Liver (tissue), 8 donors: ENCODE measurements at regions not wholly inside any gene's neighbourhood (a gene's known extent, or its start where the extent isn't known, plus 50 kb on each side); places are given as distances from the start of the nearest gene placed in this dataset.

Experiments used
- DNase-seq: peaks from one replicate; pipeline ENCODE4 v3.0.0-alpha.2; 2017; ENCODE audit warnings: low spot score
- H3K27ac ChIP-seq, 2 donors: one replicate each; pipeline ENCODE4 v1.7.0; 2013; ENCODE audit warnings: inconsistent platforms in 2 of 2, low read length in 2 of 2, control low read depth in 1 of 2, low read depth in 1 of 2, mild to moderate bottlenecking in 1 of 2
- H3K27me3 ChIP-seq, 4 donors: one replicate each; pipeline versions ENCODE4 v1.6.1 to v1.7.0; 2013; ENCODE audit warnings: low read length in 3 of 4, inconsistent platforms in 1 of 4, mild to moderate bottlenecking in 1 of 4, moderate library complexity in 1 of 4; ENCODE audit not compliant: control insufficient read depth in 4 of 4, insufficient read depth in 4 of 4
- H3K36me3 ChIP-seq, 4 donors: one replicate each; pipeline versions ENCODE4 v1.6.1 to v1.7.0; 2013; ENCODE audit warnings: low read length in 3 of 4, mild to moderate bottlenecking in 3 of 4, low read depth in 1 of 4, moderate library complexity in 1 of 4; ENCODE audit not compliant: control insufficient read depth in 4 of 4, insufficient read depth in 3 of 4
- H3K4me1 ChIP-seq, 4 donors: one replicate each; pipeline versions ENCODE4 v1.6.1 to v1.7.0; 2013; ENCODE audit warnings: low read length in 3 of 4, mild to moderate bottlenecking in 3 of 4, moderate library complexity in 1 of 4; ENCODE audit not compliant: control insufficient read depth in 4 of 4, insufficient read depth in 4 of 4
- H3K4me3 ChIP-seq, 3 donors: one replicate each; pipeline versions ENCODE4 v1.6.1 to v1.7.0; 2013; ENCODE audit warnings: low read length in 3 of 3, control low read depth in 1 of 3, low read depth in 1 of 3, mild to moderate bottlenecking in 1 of 3
- H3K9ac ChIP-seq, 2 donors: one replicate each; pipeline ENCODE4 v1.7.0; 2013; ENCODE audit warnings: low read length in 2 of 2, mild to moderate bottlenecking in 2 of 2, moderate library complexity in 2 of 2, control low read depth in 1 of 2, low read depth in 1 of 2
- H3K9me3 ChIP-seq, 4 donors: one replicate each; pipeline versions ENCODE4 v1.6.1 to v1.7.0; 2013; ENCODE audit warnings: low read length in 3 of 4; ENCODE audit not compliant: control insufficient read depth in 4 of 4
- EGR1 ChIP-seq, 2 donors: IDR thresholded peaks; 2 replicates each; pipeline ENCODE4 v1.6.1; 2016 to 2018; ENCODE audit warnings: antibody characterized with exemption in 2 of 2, low read depth in 2 of 2
- FOXA1 ChIP-seq: IDR thresholded peaks from 2 replicates; pipeline ENCODE4 v1.6.1; 2016; ENCODE audit warnings: antibody characterized with exemption
- FOXA2 ChIP-seq: IDR thresholded peaks from 2 replicates; pipeline ENCODE4 v1.6.1; 2016; ENCODE audit warnings: antibody characterized with exemption
- GABPA ChIP-seq, 2 donors: IDR thresholded peaks in 1 of 2; conservative IDR thresholded peaks in 1 of 2; 2 replicates each; pipeline ENCODE4 v1.6.1; 2016; ENCODE audit warnings: antibody characterized with exemption in 2 of 2, mild to moderate bottlenecking in 1 of 2, moderate library complexity in 1 of 2
- HNF4G ChIP-seq: IDR thresholded peaks from 2 replicates; pipeline ENCODE4 v1.6.1; 2016; ENCODE audit warnings: antibody characterized with exemption
- JUND ChIP-seq, 2 donors: IDR thresholded peaks; 2 replicates each; pipeline ENCODE4 v1.6.1; 2016; ENCODE audit warnings: antibody characterized with exemption in 2 of 2
- NR2F2 ChIP-seq: IDR thresholded peaks from 2 replicates; pipeline ENCODE4 v1.6.1; 2016; ENCODE audit warnings: antibody characterized with exemption
- RAD21 ChIP-seq, 2 donors: IDR thresholded peaks; 2 replicates each; pipeline ENCODE4 v1.6.1; 2016; ENCODE audit warnings: antibody characterized with exemption in 2 of 2, mild to moderate bottlenecking in 2 of 2
- REST ChIP-seq: IDR thresholded peaks from 2 replicates; pipeline ENCODE4 v1.6.1; 2016; ENCODE audit warnings: antibody characterized with exemption, mild to moderate bottlenecking
- SP1 ChIP-seq: IDR thresholded peaks from 2 replicates; pipeline ENCODE4 v1.6.1; 2018; ENCODE audit warnings: antibody characterized with exemption, mild to moderate bottlenecking
- TAF1 ChIP-seq: conservative IDR thresholded peaks from 2 replicates; pipeline ENCODE4 v1.6.1; 2016; ENCODE audit warnings: antibody characterized with exemption, mild to moderate bottlenecking
- YY1 ChIP-seq: IDR thresholded peaks from 2 replicates; pipeline ENCODE4 v1.6.1; 2016; ENCODE audit warnings: antibody characterized with exemption, mild to moderate bottlenecking
- ZBTB33 ChIP-seq: IDR thresholded peaks from 2 replicates; pipeline ENCODE4 v1.6.1; 2016; ENCODE audit warnings: antibody characterized with exemption
- WGBS: extraction: QIAGEN DNeasy Blood & Tissue Kit; methylation state at CpG from one replicate; pipeline ENCODE4 v1.1.7; 2013; 5-methylcytosine and 5-hydroxymethylcytosine counted together
- TF ChIP-seq, protein P1 (sequence below): fragments of 150-350 bp; IDR thresholded peaks from 2 replicates; pipeline ENCODE4 v1.5.1; 2017; ENCODE audit warnings: improper control_type of control experiment, low read depth, low read length; ENCODE audit not compliant: missing input control
- TF ChIP-seq, protein P2 (sequence below): IDR thresholded peaks from 2 replicates; pipeline ENCODE4 v1.6.1; 2016; ENCODE audit warnings: antibody characterized with exemption
- TF ChIP-seq, protein P3 (sequence below): IDR thresholded peaks from 2 replicates; pipeline ENCODE4 v1.6.1; 2016; ENCODE audit warnings: antibody characterized with exemption
- donor health status: healthy.
- donor health status: healthy.
- donor health status: healthy.
- donor health status: healthy.
- donor health status: healthy.

- TF ChIP-seq, protein P1, sequence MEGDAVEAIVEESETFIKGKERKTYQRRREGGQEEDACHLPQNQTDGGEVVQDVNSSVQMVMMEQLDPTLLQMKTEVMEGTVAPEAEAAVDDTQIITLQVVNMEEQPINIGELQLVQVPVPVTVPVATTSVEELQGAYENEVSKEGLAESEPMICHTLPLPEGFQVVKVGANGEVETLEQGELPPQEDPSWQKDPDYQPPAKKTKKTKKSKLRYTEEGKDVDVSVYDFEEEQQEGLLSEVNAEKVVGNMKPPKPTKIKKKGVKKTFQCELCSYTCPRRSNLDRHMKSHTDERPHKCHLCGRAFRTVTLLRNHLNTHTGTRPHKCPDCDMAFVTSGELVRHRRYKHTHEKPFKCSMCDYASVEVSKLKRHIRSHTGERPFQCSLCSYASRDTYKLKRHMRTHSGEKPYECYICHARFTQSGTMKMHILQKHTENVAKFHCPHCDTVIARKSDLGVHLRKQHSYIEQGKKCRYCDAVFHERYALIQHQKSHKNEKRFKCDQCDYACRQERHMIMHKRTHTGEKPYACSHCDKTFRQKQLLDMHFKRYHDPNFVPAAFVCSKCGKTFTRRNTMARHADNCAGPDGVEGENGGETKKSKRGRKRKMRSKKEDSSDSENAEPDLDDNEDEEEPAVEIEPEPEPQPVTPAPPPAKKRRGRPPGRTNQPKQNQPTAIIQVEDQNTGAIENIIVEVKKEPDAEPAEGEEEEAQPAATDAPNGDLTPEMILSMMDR = no peak
- TF ChIP-seq, protein P2, sequence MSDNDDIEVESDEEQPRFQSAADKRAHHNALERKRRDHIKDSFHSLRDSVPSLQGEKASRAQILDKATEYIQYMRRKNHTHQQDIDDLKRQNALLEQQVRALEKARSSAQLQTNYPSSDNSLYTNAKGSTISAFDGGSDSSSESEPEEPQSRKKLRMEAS = no peak
- TF ChIP-seq RAD21 (IDR thresholded peaks at IDR 0.05) = no peak
- TF ChIP-seq GABPA (IDR thresholded peaks at IDR 0.05 in 1 of 2, conservative IDR thresholded peaks at IDR 0.05 in 1 of 2) = no peak
- TF ChIP-seq SP1 = no peak
- no peak for TF ChIP-seq FOXA2
- no peak for TF ChIP-seq EGR1 (IDR thresholded peaks at IDR 0.05; ENCODE audit: low read depth in 2 of 2)
- TF ChIP-seq NR2F2 = no peak
- TF ChIP-seq TAF1 = no peak
Observed at GRCh38 chr6:56327946-56328727, 80.8 kb upstream of the COL21A1 start (continued).

GRCh38 chr6:56324396-56324795 is 77.0 kb upstream of the COL21A1 start:
- Histone ChIP-seq H3K4me3 (no peak overlapping the region), H3K27me3 (no peaks in the 10 kb centered on the region), H3K9me3 (no peaks in the 10 kb centered on the region), H3K27ac (no peak overlapping the region), H3K36me3 (no peaks in the 10 kb centered on the region), H3K9ac (no peak overlapping the region), H3K4me1 (no peaks in the 10 kb centered on the region)
- DNase-seq = no peak
- no peak for TF ChIP-seq REST
- no peak for TF ChIP-seq FOXA2
- TF ChIP-seq ZBTB33 = no peak
- no peak for TF ChIP-seq EGR1 (IDR thresholded peaks at IDR 0.05; ENCODE audit: low read depth in 2 of 2)
- TF ChIP-seq, protein P2 = no peak
- TF ChIP-seq HNF4G = no peak
- TF ChIP-seq NR2F2 = no peak
- no peak for TF ChIP-seq YY1
- no peak for TF ChIP-seq JUND (IDR thresholded peaks at IDR 0.05)
- TF ChIP-seq, protein P3, sequence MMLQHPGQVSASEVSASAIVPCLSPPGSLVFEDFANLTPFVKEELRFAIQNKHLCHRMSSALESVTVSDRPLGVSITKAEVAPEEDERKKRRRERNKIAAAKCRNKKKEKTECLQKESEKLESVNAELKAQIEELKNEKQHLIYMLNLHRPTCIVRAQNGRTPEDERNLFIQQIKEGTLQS = no peak
- no peak for TF ChIP-seq FOXA1
- TF ChIP-seq, protein P1 = no peak
- TF ChIP-seq GABPA (IDR thresholded peaks at IDR 0.05 in 1 of 2, conservative IDR thresholded peaks at IDR 0.05 in 1 of 2) = no peak
- WGBS = 32% methylated on average over 6 of the region's 6 CpGs
